GM18951 (cell line): ENCODE measurements at regions not wholly inside any gene's neighbourhood (a gene's known extent, or its start where the extent isn't known, plus 50 kb on each side); places are given as distances from the start of the nearest gene placed in this dataset.
"Not testable (repeated sequence)": the region's sequence is repeated elsewhere in the genome, so short reads cannot be mapped to it uniquely, and the experiment has no call there.

ENCODE experiments used
- POLR2A ChIP-seq: IDR thresholded peaks from 4 replicates; pipeline ENCODE4 v1.6.1; 2011; ENCODE audit warnings: mild to moderate bottlenecking; ENCODE audit not compliant: insufficient read length, insufficient read depth; ENCODE audit errors: extremely low read depth
- in situ Hi-C: fragments of 300-500 bp; cut with MboI; formaldehyde crosslinking; loops from one replicate; pipeline ENCODE4 v1.12.0; 2022; ENCODE audit warnings: low sequenced_read_pairs, mixed read lengths, inconsistent platforms; ENCODE audit not compliant: unreplicated experiment

GRCh38 chr3:170690661-170690981, 104.7 kb upstream of the SLC7A14 start:
- TF ChIP-seq POLR2A: no peak
- in situ Hi-C loops: loop anchor here (25.0 kb wide), 1 partner anchor 378 kb away; no protein-coding TSS in a partner anchor

GRCh38 chr3:170689893-170690660, 104.2 kb upstream of the SLC7A14 start:
- TF ChIP-seq POLR2A: no peak

GRCh38 chr3:170689296-170689829, 103.5 kb upstream of the SLC7A14 start:
- in situ Hi-C loops: loop anchor here (25.0 kb wide), 1 partner anchor 377 kb away; no protein-coding TSS in a partner anchor
- TF ChIP-seq POLR2A: no peak

More at GRCh38 chr3:170689893-170690660, 104.2 kb upstream of the SLC7A14 start:
- in situ Hi-C loops: loop anchor here (25.0 kb wide), 1 partner anchor 378 kb away; no protein-coding TSS in a partner anchor

- in situ Hi-C loops: loop anchor here (25.0 kb wide), 1 partner anchor 376 kb away; no protein-coding TSS in a partner anchor
Observed at GRCh38 chr3:170688222-170688621, 102.3 kb upstream of the SLC7A14 start.

GRCh38 chr3:170680593-170680992, 94.7 kb upstream of the SLC7A14 start:
- in situ Hi-C loops: loop anchor here (25.0 kb wide), 1 partner anchor 368 kb away; no protein-coding TSS in a partner anchor
- no peak for TF ChIP-seq POLR2A

- TF ChIP-seq POLR2A: no peak
- in situ Hi-C loops: loop anchor here (25.0 kb wide), 1 partner anchor 367 kb away; no protein-coding TSS in a partner anchor
Observed at GRCh38 chr3:170679190-170679589, 93.3 kb upstream of the SLC7A14 start.

- in situ Hi-C loops: no loop called here
- TF ChIP-seq POLR2A: no peak
Observed at GRCh38 chr3:170670504-170670903, 84.6 kb upstream of the SLC7A14 start.

GRCh38 chr3:170662986-170663385, 77.1 kb upstream of the SLC7A14 start:
- in situ Hi-C loops: not testable (repeated sequence)

GRCh38 chr3:170660139-170660538, 74.3 kb upstream of the SLC7A14 start:
- in situ Hi-C loops: no loop called here
- no peak for TF ChIP-seq POLR2A

GRCh38 chr3:170657312-170657711, 71.4 kb upstream of the SLC7A14 start:
- in situ Hi-C loops: no loop called here
- TF ChIP-seq POLR2A: no peak

GRCh38 chr3:170656284-170656683, 70.4 kb upstream of the SLC7A14 start:
- in situ Hi-C loops: no loop called here
- no peak for TF ChIP-seq POLR2A

- in situ Hi-C loops: no loop called here
- TF ChIP-seq POLR2A: no peak
Observed at GRCh38 chr3:170653801-170654200, 67.9 kb upstream of the SLC7A14 start.

- no peak for TF ChIP-seq POLR2A
- in situ Hi-C loops: no loop called here
Observed at GRCh38 chr3:170651260-170651845, 65.5 kb upstream of the SLC7A14 start.

GRCh38 chr3:170650557-170650956, 64.7 kb upstream of the SLC7A14 start:
- in situ Hi-C loops: not testable (repeated sequence)

GRCh38 chr3:170644711-170645110, 58.8 kb upstream of the SLC7A14 start:
- no peak for TF ChIP-seq POLR2A
- in situ Hi-C loops: no loop called here
